Heart left ventricle (tissue), 16 donors: ENCODE measurements at regions not wholly inside any gene's neighbourhood (a gene's known extent, or its start where the extent isn't known, plus 50 kb on each side); places are given as distances from the start of the nearest gene placed in this dataset.
"Not testable (repeated sequence)": the region's sequence is repeated elsewhere in the genome, so short reads cannot be mapped to it uniquely, and the experiment has no call there.

Source experiments
- ATAC-seq, 4 donors: fragments of 200-7000 bp; cut with Tn5 transposase; one replicate each; pipeline ENCODE4 v1.9.1; 2020 to 2022; ENCODE audit warnings: moderate library complexity in 4 of 4, mild to moderate bottlenecking in 3 of 4, moderate number of reproducible peaks in 1 of 4
- DNase-seq, 5 donors: peaks; one replicate each; pipeline ENCODE4 v3.0.0-alpha.2; 2020
- H3K27ac ChIP-seq, 12 donors: fragments of 200-600 bp; sonication (generic) in 4 of 12; one replicate each; pipeline versions ENCODE4 v1.5.0 to v1.8.0; 2016 to 2022; ENCODE audit warnings: mild to moderate bottlenecking in 2 of 12
- H3K27me3 ChIP-seq, 9 donors: fragments of 200-600 bp; sonication (generic) in 2 of 9; one replicate each; pipeline versions ENCODE4 v1.5.1 to v1.8.0; 2016 to 2022; ENCODE audit warnings: mild to moderate bottlenecking in 3 of 9
- H3K36me3 ChIP-seq, 9 donors: fragments of 200-600 bp; sonication (generic) in 2 of 9; one replicate each; pipeline versions ENCODE4 v1.5.0 to v1.8.0; 2018 to 2022; ENCODE audit warnings: mild to moderate bottlenecking in 2 of 9
- H3K4me1 ChIP-seq, 12 donors: fragments of 200-600 bp; sonication (generic) in 4 of 12; one replicate each; pipeline versions ENCODE4 v1.5.0 to v1.8.0; 2016 to 2022; ENCODE audit warnings: mild to moderate bottlenecking in 3 of 12
- H3K4me3 ChIP-seq, 12 donors: fragments of 200-600 bp; sonication (generic) in 4 of 12; one replicate each; pipeline versions ENCODE4 v1.5.0 to v1.8.0; 2017 to 2022; ENCODE audit warnings: mild to moderate bottlenecking in 9 of 12, moderate library complexity in 4 of 12
- H3K9me3 ChIP-seq, 12 donors: fragments of 200-600 bp; sonication (generic) in 4 of 12; one replicate each; pipeline versions ENCODE4 v1.5.0 to v1.8.0; 2016 to 2022; ENCODE audit warnings: mild to moderate bottlenecking in 1 of 12
- CTCF ChIP-seq, 12 donors: fragments of 200-600 bp; sonication (generic) in 4 of 12; IDR thresholded peaks; one replicate each; pipeline versions ENCODE4 v1.5.0 to v1.8.0; 2018 to 2022; ENCODE audit warnings: antibody characterized with exemption in 12 of 12, mild to moderate bottlenecking in 5 of 12
- POLR2A ChIP-seq, 2 donors: fragments of 450-650 bp; IDR thresholded peaks; one replicate each; pipeline ENCODE4 v1.6.1; 2017; ENCODE audit warnings: antibody characterized with exemption in 2 of 2, mild to moderate bottlenecking in 2 of 2, moderate library complexity in 2 of 2
- WGBS, 4 donors: extraction: QIAGEN DNeasy Blood & Tissue Kit in 2 of 4; methylation state at CpG; one replicate each; pipeline versions ENCODE4 v1.1.5 to v1.1.7; 2013 to 2018; 5-methylcytosine and 5-hydroxymethylcytosine counted together
- intact Hi-C, 10 donors: fragments of 100-400 bp; cut with DNase I; formaldehyde crosslinking; loops; one replicate each; pipeline versions ENCODE4 v1.11.1 to v1.14.2; 2022
- donor health status: ischemic (EF 13 %, LVEDD 7.1; RV severe dilation, severe dysfunction).
- donor health status: healthy with polysubstance abuse.
- donor health status: DM: no; HTN: yes; CAD: no.
- donor health status: DM: no; HTN: no; CAD: no.
- donor health status: ischemic (EF 25% LVEDD 6.9; RV normal size, moderate dysfunction).
- donor health status: ischemic (EF 25% LVEDD 5.7; RV mildly dilated, moderate dysfunction).
- donor health status: healthy.
- donor health status: DM: yes; HTN: yes; CAD: no.
- donor health status: ischemic (EF 35%, LVEDD 5.7; RV mildly dilated, moderate dysfunction).
- donor health status: nonischemic (EF 11% LVEDD 7.7; RV severe dilation, severe dysfunction).
- donor health status: DM: yes; HTN: yes; CAD: no.
- donor health status: PGD.
- donor health status: ischemic (EF 29% LVEDD 5.4; RV normal size, mild dysfunction).
- donor health status: nonischemic (EF 23%, LVEDD 6.1; RV moderate dilation, normal function).

GRCh38 chr2:122041455-122041854, 286.0 kb downstream of the TSN start:
- Histone ChIP-seq H3K4me3 (no peak overlapping the region), H3K36me3 (no peaks in the 10 kb centered on the region), H3K27me3 (no peaks in the 10 kb centered on the region), H3K27ac (no peak overlapping the region), H3K9me3 (peaks cover 0 to 11% (median 0%) of the 10 kb centered on the region in 12 donors), H3K4me1 (no peaks in the 10 kb centered on the region)
- no peak for DNase-seq
- no peak for ATAC-seq
- no peak for TF ChIP-seq POLR2A (IDR thresholded peaks at IDR 0.05)
- TF ChIP-seq CTCF (IDR thresholded peaks at IDR 0.05): no peak
- WGBS, 4 donors: 96 to 98% (median 98%) methylated on average over 5 of the region's 5 CpGs
- intact Hi-C loops: no loop called here

GRCh38 chr2:122051659-122052058, 296.2 kb downstream of the TSN start:
- H3K27ac ChIP-seq, H3K9me3 ChIP-seq, DNase-seq, H3K4me1 ChIP-seq, H3K36me3 ChIP-seq, H3K4me3 ChIP-seq, intact Hi-C loops, H3K27me3 ChIP-seq, ATAC-seq: not testable (repeated sequence)
- WGBS, 4 donors: 92 to 97% (median 94%) methylated on average over 11 to 15 of the region's 20 CpGs

- TF ChIP-seq CTCF (IDR thresholded peaks at IDR 0.05): no peak
- no peak for TF ChIP-seq POLR2A (IDR thresholded peaks at IDR 0.05)
- H3K27me3 ChIP-seq: no peaks in the 10 kb centered on the region
- H3K4me1 ChIP-seq: no peaks in the 10 kb centered on the region
- intact Hi-C loops: no loop called here
- H3K4me3 ChIP-seq: no peak overlapping the region
- H3K9me3 ChIP-seq: no peaks in the 10 kb centered on the region
- WGBS, 4 donors: 20 to 23% (median 20%) methylated on average over 4 of the region's 4 CpGs
- no peaks in the 10 kb centered on the region for H3K36me3 ChIP-seq
- ATAC-seq (no peak), DNase-seq (no peak)
- H3K27ac ChIP-seq: no peak overlapping the region
Observed at GRCh38 chr2:122055521-122055931, 300.1 kb downstream of the TSN start.

- WGBS, 4 donors: 76 to 83% (median 81%) methylated on average over 2 of the region's 2 CpGs
- no peaks in the 10 kb centered on the region for H3K27me3 ChIP-seq
- no peak overlapping the region for H3K27ac ChIP-seq
- no peak overlapping the region for H3K4me3 ChIP-seq
- intact Hi-C loops: no loop called here
- H3K4me1 ChIP-seq: peaks cover 0 to 3% (median 0%) of the 10 kb centered on the region in 12 donors
- no peak for TF ChIP-seq CTCF (IDR thresholded peaks at IDR 0.05)
- TF ChIP-seq POLR2A (IDR thresholded peaks at IDR 0.05): no peak
- no peaks in the 10 kb centered on the region for H3K36me3 ChIP-seq
- DNase-seq (no peak), ATAC-seq (no peak)
- no peaks in the 10 kb centered on the region for H3K9me3 ChIP-seq
Observed at GRCh38 chr2:122056853-122057252, 301.4 kb downstream of the TSN start.

- Histone ChIP-seq H3K36me3 (no peaks in the 10 kb centered on the region), H3K4me1 (peaks cover 0 to 3% (median 0%) of the 10 kb centered on the region in 12 donors), H3K4me3 (no peak overlapping the region), H3K27ac (no peak overlapping the region), H3K27me3 (no peaks in the 10 kb centered on the region), H3K9me3 (no peaks in the 10 kb centered on the region)
- intact Hi-C loops: no loop called here
- no peak for TF ChIP-seq CTCF (IDR thresholded peaks at IDR 0.05)
- TF ChIP-seq POLR2A (IDR thresholded peaks at IDR 0.05): no peak
- DNase-seq (no peak), ATAC-seq (no peak)
- 26 to 36% (median 34%) methylated on average over 2 of the region's 2 CpGs for WGBS, 4 donors
Observed at GRCh38 chr2:122061206-122061605, 305.8 kb downstream of the TSN start.
